ENCODE measurements at regions not wholly inside any gene's neighbourhood (a gene's known extent, or its start where the extent isn't known, plus 50 kb on each side); places are given as distances from the start of the nearest gene placed in this dataset.
A peak's percentile ranks its signal among the peaks of the same experiment; 100 is the strongest.

DNA sequence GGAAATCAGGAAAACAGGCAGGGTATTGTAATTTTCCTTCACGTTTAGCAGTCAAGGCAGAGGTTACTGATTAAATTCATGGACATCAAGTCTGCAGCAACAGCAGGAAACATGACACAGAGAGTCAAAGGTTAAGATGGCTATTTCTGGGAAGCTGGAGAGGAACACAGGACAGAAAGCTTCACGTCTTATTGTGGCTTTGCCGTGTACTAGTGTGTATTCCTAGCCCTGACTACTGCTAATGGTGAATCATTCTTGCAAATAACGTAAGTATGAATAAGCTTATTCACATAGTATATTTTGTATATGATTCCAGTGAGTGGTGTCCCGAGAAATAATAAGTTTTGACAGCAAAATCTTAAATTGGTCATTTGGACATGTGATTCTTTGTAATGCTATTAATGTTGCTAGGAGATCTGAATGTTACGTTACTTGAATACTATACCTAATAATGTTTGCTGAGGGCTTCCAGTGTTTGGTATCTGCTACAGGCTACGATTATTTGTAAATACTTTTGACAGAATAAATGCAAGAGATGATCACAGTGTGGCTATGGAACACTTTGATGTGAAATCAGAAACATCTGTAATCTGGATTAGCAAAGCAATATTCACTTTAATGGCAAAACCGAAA lies 77.4 kb downstream of the DISP1 start:
- no peak overlapping the region for H3K27ac ChIP-seq
- H3K27me3 ChIP-seq (replicated peaks; ENCODE audit: insufficient read depth) = no peaks in the 10 kb centered on the region
- no peaks in the 10 kb centered on the region for H3K36me3 ChIP-seq
- H3K4me1 ChIP-seq (replicated peaks) = no peaks in the 10 kb centered on the region
- TF ChIP-seq POLR2AphosphoS5 (IDR thresholded peaks at IDR 0.05) (no peak), POLR2A (IDR thresholded peaks at IDR 0.05) (no peak)
- TF ChIP-seq, protein P1, sequence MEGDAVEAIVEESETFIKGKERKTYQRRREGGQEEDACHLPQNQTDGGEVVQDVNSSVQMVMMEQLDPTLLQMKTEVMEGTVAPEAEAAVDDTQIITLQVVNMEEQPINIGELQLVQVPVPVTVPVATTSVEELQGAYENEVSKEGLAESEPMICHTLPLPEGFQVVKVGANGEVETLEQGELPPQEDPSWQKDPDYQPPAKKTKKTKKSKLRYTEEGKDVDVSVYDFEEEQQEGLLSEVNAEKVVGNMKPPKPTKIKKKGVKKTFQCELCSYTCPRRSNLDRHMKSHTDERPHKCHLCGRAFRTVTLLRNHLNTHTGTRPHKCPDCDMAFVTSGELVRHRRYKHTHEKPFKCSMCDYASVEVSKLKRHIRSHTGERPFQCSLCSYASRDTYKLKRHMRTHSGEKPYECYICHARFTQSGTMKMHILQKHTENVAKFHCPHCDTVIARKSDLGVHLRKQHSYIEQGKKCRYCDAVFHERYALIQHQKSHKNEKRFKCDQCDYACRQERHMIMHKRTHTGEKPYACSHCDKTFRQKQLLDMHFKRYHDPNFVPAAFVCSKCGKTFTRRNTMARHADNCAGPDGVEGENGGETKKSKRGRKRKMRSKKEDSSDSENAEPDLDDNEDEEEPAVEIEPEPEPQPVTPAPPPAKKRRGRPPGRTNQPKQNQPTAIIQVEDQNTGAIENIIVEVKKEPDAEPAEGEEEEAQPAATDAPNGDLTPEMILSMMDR (IDR thresholded peaks at IDR 0.05) = no peak
- H3K9me3 ChIP-seq = no peaks in the 10 kb centered on the region
- WGBS = 90% methylated on average over 8 of the region's 8 CpGs
- no peak overlapping the region for H3K4me3 ChIP-seq
- intact Hi-C loops (cut with DNase I) = no loop called here
- no peak for DNase-seq (ENCODE audit: low spot score)

DNA sequence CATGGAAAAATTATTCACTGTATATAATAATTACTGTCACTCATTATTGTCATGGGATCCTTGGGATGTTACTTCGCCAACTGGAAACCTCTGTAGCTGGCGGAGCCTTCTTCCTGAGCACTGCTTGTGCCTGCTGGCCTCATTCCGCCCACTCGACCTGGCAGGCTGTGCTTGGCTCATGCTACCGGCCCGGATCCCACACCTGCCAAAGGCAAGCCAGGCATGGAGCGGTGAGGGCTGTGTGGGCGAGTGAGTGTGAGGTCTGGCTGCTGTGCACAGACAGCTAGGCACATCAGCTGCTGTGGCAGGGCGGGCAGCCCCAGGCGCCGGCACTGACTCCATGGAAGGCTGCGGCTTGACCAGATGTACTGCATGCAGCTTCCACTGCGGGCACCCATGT lies 78.4 kb downstream of the DISP1 start:
- intact Hi-C loops (cut with DNase I) = no loop called here
- Histone ChIP-seq H3K27me3 (replicated peaks; ENCODE audit: insufficient read depth) (no peaks in the 10 kb centered on the region), H3K4me1 (replicated peaks) (no peaks in the 10 kb centered on the region), H3K36me3 (no peaks in the 10 kb centered on the region), H3K4me3 (no peak overlapping the region), H3K27ac (no peak overlapping the region), H3K9me3 (no peaks in the 10 kb centered on the region)
- peak; percentile 31 for DNase-seq (ENCODE audit: low spot score)
- TF ChIP-seq POLR2AphosphoS5 (IDR thresholded peaks at IDR 0.05) (no peak), POLR2A (IDR thresholded peaks at IDR 0.05) (no peak)
- TF ChIP-seq, protein P1 (IDR thresholded peaks at IDR 0.05) = no peak
- 74% methylated on average over 11 of the region's 13 CpGs for WGBS

- Histone ChIP-seq H3K27me3 (replicated peaks; ENCODE audit: insufficient read depth) (no peaks in the 10 kb centered on the region), H3K4me1 (replicated peaks) (no peaks in the 10 kb centered on the region), H3K27ac (no peak overlapping the region), H3K9me3 (no peaks in the 10 kb centered on the region), H3K36me3 (no peaks in the 10 kb centered on the region), H3K4me3 (no peak overlapping the region)
- intact Hi-C loops (cut with DNase I) = no loop called here
- DNase-seq (ENCODE audit: low spot score) = no peak
- WGBS = 94% methylated on average over 9 of the region's 11 CpGs
- TF ChIP-seq POLR2AphosphoS5 (IDR thresholded peaks at IDR 0.05) = no peak
- TF ChIP-seq POLR2A (IDR thresholded peaks at IDR 0.05) = no peak
- TF ChIP-seq, protein P1 (IDR thresholded peaks at IDR 0.05) = no peak
Measured at GRCh38 chr1:222894331-222894730, 79.5 kb downstream of the DISP1 start.

- H3K27ac ChIP-seq = peak overlapping the region in 1 of 2 donors; percentile 45
- H3K4me1 ChIP-seq (replicated peaks) = no peaks in the 10 kb centered on the region
- TF ChIP-seq POLR2A (IDR thresholded peaks at IDR 0.05) (no peak), POLR2AphosphoS5 (IDR thresholded peaks at IDR 0.05) (no peak)
- TF ChIP-seq, protein P1 (IDR thresholded peaks at IDR 0.05) = no peak
- WGBS = 66% methylated on average over 3 of the region's 3 CpGs
- no peaks in the 10 kb centered on the region for H3K36me3 ChIP-seq
- no peak for DNase-seq (ENCODE audit: low spot score)
- H3K9me3 ChIP-seq = no peaks in the 10 kb centered on the region
- peak overlapping the region in 1 of 2 donors; percentile 0 for H3K4me3 ChIP-seq
- intact Hi-C loops (cut with DNase I) = no loop called here
- no peaks in the 10 kb centered on the region for H3K27me3 ChIP-seq (replicated peaks; ENCODE audit: insufficient read depth)
Measured at GRCh38 chr1:222896630-222897526, 82.0 kb downstream of the DISP1 start.
